ENCODE measurements at regions not wholly inside any gene's neighbourhood (a gene's known extent, or its start where the extent isn't known, plus 50 kb on each side); places are given as distances from the start of the nearest gene placed in this dataset.

DNA sequence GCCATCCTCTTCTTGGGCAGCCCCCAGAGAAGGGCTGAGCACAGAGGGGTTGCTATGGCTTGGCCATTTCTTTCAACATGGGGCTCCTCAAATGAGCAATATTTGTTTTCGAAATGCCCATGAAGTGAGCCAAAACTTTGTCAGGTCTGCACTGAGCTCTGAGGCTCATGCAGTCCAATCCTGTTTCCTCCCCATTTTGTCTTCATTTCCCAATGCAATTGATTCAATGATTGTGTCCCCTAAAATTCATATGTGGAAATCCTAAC, 60.6 kb upstream of the CD44 start:
- Mint-ChIP-seq H3K27ac (no peak overlapping the region), H3K36me3 (no peaks in the 10 kb centered on the region), H3K4me1 (peaks cover 11% of the 10 kb centered on the region), H3K27me3 (ENCODE audit: insufficient read depth, low read depth) (peaks cover 2% of the 10 kb centered on the region), H3K9me3 (no peaks in the 10 kb centered on the region), H3K4me3 (no peak overlapping the region)
- Histone ChIP-seq H3K27ac (no peak overlapping the region), H3K79me2 (ENCODE audit: low read depth) (no peaks in the 10 kb centered on the region), H3K9ac (no peak overlapping the region), H2AFZ (replicated peaks) (no peak overlapping the region), H3K4me3 (no peak overlapping the region), H3K27me3 (no peaks in the 10 kb centered on the region), H3K4me2 (no peak overlapping the region), H3K4me1 (no peaks in the 10 kb centered on the region), H4K20me1 (ENCODE audit: low read depth) (no peaks in the 10 kb centered on the region), H3F3A (ENCODE audit: low read depth) (no peaks in the 10 kb centered on the region), H3K9me3 (ENCODE audit: low read depth) (no peaks in the 10 kb centered on the region), H3K36me3 (no peaks in the 10 kb centered on the region)
- TF ChIP-seq EZH2 (IDR thresholded peaks at IDR 0.05) (no peak), CTCF (IDR thresholded peaks at IDR 0.05) (no peak), EZH2phosphoT487 (IDR thresholded peaks at IDR 0.05) (no peak)
- no peak for DNase-seq (ENCODE audit: low spot score)

- no peak overlapping the region for H3K27ac ChIP-seq
- no peaks in the 10 kb centered on the region for H3K4me1 ChIP-seq
- H3K9ac ChIP-seq, result no peak overlapping the region
- peaks cover 2% of the 10 kb centered on the region for H3K27me3 Mint-ChIP-seq (ENCODE audit: insufficient read depth, low read depth)
- no peaks in the 10 kb centered on the region for H3K9me3 Mint-ChIP-seq
- H3K27ac Mint-ChIP-seq, result no peak overlapping the region
- no peak overlapping the region for H2AFZ ChIP-seq (replicated peaks)
- no peaks in the 10 kb centered on the region for H4K20me1 ChIP-seq (ENCODE audit: low read depth)
- no peak overlapping the region for H3K4me3 Mint-ChIP-seq
- TF ChIP-seq EZH2 (IDR thresholded peaks at IDR 0.05), result no peak
- TF ChIP-seq CTCF (IDR thresholded peaks at IDR 0.05), result no peak
- no peak for TF ChIP-seq EZH2phosphoT487 (IDR thresholded peaks at IDR 0.05)
- H3K4me3 ChIP-seq, result no peak overlapping the region
- no peaks in the 10 kb centered on the region for H3F3A ChIP-seq (ENCODE audit: low read depth)
- H3K4me1 Mint-ChIP-seq, result peaks cover 21% of the 10 kb centered on the region
- no peak overlapping the region for H3K4me2 ChIP-seq
- H3K36me3 ChIP-seq, result no peaks in the 10 kb centered on the region
- no peaks in the 10 kb centered on the region for H3K79me2 ChIP-seq (ENCODE audit: low read depth)
- no peak for DNase-seq (ENCODE audit: low spot score)
- no peaks in the 10 kb centered on the region for H3K27me3 ChIP-seq
- H3K9me3 ChIP-seq (ENCODE audit: low read depth), result no peaks in the 10 kb centered on the region
- H3K36me3 Mint-ChIP-seq, result no peaks in the 10 kb centered on the region
Measured at GRCh38 chr11:35079611-35080010, 59.4 kb upstream of the CD44 start.

GRCh38 chr11:35082321-35083180, 56.4 kb upstream of the CD44 start:
- H3K36me3 ChIP-seq, result no peaks in the 10 kb centered on the region
- Mint-ChIP-seq H3K27me3 (ENCODE audit: insufficient read depth, low read depth) (peaks cover 4% of the 10 kb centered on the region), H3K36me3 (no peaks in the 10 kb centered on the region), H3K27ac (no peak overlapping the region), H3K4me3 (no peak overlapping the region), H3K4me1 (peaks cover 21% of the 10 kb centered on the region), H3K9me3 (no peaks in the 10 kb centered on the region)
- H3K9me3 ChIP-seq (ENCODE audit: low read depth), result no peaks in the 10 kb centered on the region
- no peak overlapping the region for H2AFZ ChIP-seq (replicated peaks)
- H3K9ac ChIP-seq, result no peak overlapping the region
- no peak for TF ChIP-seq EZH2 (IDR thresholded peaks at IDR 0.05)
- TF ChIP-seq EZH2phosphoT487 (IDR thresholded peaks at IDR 0.05), result no peak
- TF ChIP-seq CTCF (IDR thresholded peaks at IDR 0.05), result no peak
- no peak overlapping the region for H3K4me3 ChIP-seq
- H3F3A ChIP-seq (ENCODE audit: low read depth), result no peaks in the 10 kb centered on the region
- peak; percentile 24 for DNase-seq (ENCODE audit: low spot score)
- no peaks in the 10 kb centered on the region for H3K79me2 ChIP-seq (ENCODE audit: low read depth)
- no peaks in the 10 kb centered on the region for H3K27me3 ChIP-seq
- H3K27ac ChIP-seq, result no peak overlapping the region
- H3K4me2 ChIP-seq, result no peak overlapping the region
- H3K4me1 ChIP-seq, result no peaks in the 10 kb centered on the region
- H4K20me1 ChIP-seq (ENCODE audit: low read depth), result no peaks in the 10 kb centered on the region

All from neural progenitor cell (in vitro differentiated cells).